C4-2B (cell line): ENCODE measurements at regions not wholly inside any gene's neighbourhood (a gene's known extent, or its start where the extent isn't known, plus 50 kb on each side); places are given as distances from the start of the nearest gene placed in this dataset.

ENCODE experiments used
- CTCF ChIP-seq: fragments of 450-650 bp; conservative IDR thresholded peaks from 2 replicates; pipeline ENCODE4 v1.5.1; 2017; ENCODE audit warnings: mild to moderate bottlenecking
- ZFX ChIP-seq: fragments of 450-650 bp; IDR thresholded peaks from 2 replicates; pipeline ENCODE4 v1.6.1; 2017

GRCh38 chr7:22589641-22590201 lies 89.7 kb upstream of the STEAP1B start:
- TF ChIP-seq CTCF (no peak), ZFX (no peak)
